ENCODE measurements at regions not wholly inside any gene's neighbourhood (a gene's known extent, or its start where the extent isn't known, plus 50 kb on each side); places are given as distances from the start of the nearest gene placed in this dataset.
"Not testable (repeated sequence)": the region's sequence is repeated elsewhere in the genome, so short reads cannot be mapped to it uniquely, and the experiment has no call there.

GRCh38 chr3:21912711-21913110, 161.7 kb upstream of the ZNF385D start:
- TF ChIP-seq, protein P1, sequence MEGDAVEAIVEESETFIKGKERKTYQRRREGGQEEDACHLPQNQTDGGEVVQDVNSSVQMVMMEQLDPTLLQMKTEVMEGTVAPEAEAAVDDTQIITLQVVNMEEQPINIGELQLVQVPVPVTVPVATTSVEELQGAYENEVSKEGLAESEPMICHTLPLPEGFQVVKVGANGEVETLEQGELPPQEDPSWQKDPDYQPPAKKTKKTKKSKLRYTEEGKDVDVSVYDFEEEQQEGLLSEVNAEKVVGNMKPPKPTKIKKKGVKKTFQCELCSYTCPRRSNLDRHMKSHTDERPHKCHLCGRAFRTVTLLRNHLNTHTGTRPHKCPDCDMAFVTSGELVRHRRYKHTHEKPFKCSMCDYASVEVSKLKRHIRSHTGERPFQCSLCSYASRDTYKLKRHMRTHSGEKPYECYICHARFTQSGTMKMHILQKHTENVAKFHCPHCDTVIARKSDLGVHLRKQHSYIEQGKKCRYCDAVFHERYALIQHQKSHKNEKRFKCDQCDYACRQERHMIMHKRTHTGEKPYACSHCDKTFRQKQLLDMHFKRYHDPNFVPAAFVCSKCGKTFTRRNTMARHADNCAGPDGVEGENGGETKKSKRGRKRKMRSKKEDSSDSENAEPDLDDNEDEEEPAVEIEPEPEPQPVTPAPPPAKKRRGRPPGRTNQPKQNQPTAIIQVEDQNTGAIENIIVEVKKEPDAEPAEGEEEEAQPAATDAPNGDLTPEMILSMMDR (IDR thresholded peaks at IDR 0.05; ENCODE audit: borderline replicate concordance), result no peak
- no peaks in the 10 kb centered on the region for H3K36me3 ChIP-seq
- no peaks in the 10 kb centered on the region for H3K9me3 ChIP-seq (replicated peaks)
- H3K4me1 ChIP-seq, result peaks cover 10% of the 10 kb centered on the region
- intact Hi-C loops (cut with micrococcal nuclease), result no loop called here
- DNase-seq, result no peak
- H3K27ac ChIP-seq (replicated peaks), result no peak overlapping the region
- H3K4me3 ChIP-seq, result no peak overlapping the region
- no peaks in the 10 kb centered on the region for H3K27me3 ChIP-seq (ENCODE audit: low read depth)

DNA sequence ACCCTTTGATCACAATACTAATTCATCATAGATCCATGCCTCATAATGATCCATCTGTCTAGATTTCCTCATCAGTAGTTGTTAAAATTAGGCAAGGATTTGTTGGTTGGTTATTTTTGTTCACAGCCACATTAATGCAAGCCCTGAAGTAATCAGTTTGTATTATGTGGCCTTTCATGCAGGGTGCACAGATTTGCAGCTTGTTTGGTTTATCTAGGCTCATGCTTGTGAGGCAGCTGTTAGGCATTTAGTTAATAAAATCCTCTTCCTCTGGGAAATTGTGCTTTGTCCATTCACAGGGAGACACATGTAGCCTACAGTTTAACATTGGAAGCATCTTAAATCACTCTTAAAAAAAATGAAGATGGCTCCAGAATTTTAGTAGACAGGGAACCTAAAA, 162.8 kb upstream of the ZNF385D start:
- no peak for DNase-seq
- intact Hi-C loops (cut with micrococcal nuclease), result no loop called here
- no peaks in the 10 kb centered on the region for H3K36me3 ChIP-seq
- H3K27me3 ChIP-seq (ENCODE audit: low read depth), result no peaks in the 10 kb centered on the region
- no peaks in the 10 kb centered on the region for H3K9me3 ChIP-seq (replicated peaks)
- H3K27ac ChIP-seq (replicated peaks), result no peak overlapping the region
- peaks cover 10% of the 10 kb centered on the region for H3K4me1 ChIP-seq
- no peak overlapping the region for H3K4me3 ChIP-seq
- TF ChIP-seq, protein P1 (IDR thresholded peaks at IDR 0.05; ENCODE audit: borderline replicate concordance), result no peak

- Histone ChIP-seq H3K27ac (replicated peaks) (no peak overlapping the region), H3K4me3 (no peak overlapping the region), H3K36me3 (no peaks in the 10 kb centered on the region), H3K9me3 (replicated peaks) (no peaks in the 10 kb centered on the region), H3K27me3 (ENCODE audit: low read depth) (no peaks in the 10 kb centered on the region), H3K4me1 (peaks cover 11% of the 10 kb centered on the region)
- intact Hi-C loops (cut with micrococcal nuclease), result no loop called here
- TF ChIP-seq, protein P1 (IDR thresholded peaks at IDR 0.05; ENCODE audit: borderline replicate concordance), result no peak
- DNase-seq, result no peak
Observed at GRCh38 chr3:21914451-21914850, 163.4 kb upstream of the ZNF385D start.

DNA sequence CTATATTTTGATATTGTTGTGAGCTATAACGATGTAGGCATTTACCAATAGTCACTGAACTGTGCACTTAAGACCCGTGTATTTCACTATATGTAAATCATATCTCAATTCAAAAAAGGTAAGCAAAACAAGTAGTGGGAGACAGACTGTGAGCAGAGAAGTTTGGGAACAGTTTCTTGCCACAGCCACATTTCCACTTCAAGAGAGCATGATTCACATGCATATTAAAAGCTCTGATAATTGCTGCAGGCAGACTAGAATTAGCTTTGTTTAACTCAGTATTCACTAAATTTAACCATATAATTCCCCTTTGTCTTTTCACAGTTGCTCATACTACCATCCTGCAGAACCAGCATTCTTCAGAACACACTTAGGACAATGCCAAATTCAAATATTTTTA, 168.4 kb upstream of the ZNF385D start:
- intact Hi-C loops (cut with micrococcal nuclease), result no loop called here
- peaks cover 5% of the 10 kb centered on the region for H3K9me3 ChIP-seq (replicated peaks)
- H3K36me3 ChIP-seq, result no peaks in the 10 kb centered on the region
- no peak overlapping the region for H3K4me3 ChIP-seq
- H3K27ac ChIP-seq (replicated peaks), result no peak overlapping the region
- no peak for DNase-seq
- no peaks in the 10 kb centered on the region for H3K27me3 ChIP-seq (ENCODE audit: low read depth)
- TF ChIP-seq, protein P1 (IDR thresholded peaks at IDR 0.05; ENCODE audit: borderline replicate concordance), result no peak
- H3K4me1 ChIP-seq, result peaks cover 9% of the 10 kb centered on the region

DNA sequence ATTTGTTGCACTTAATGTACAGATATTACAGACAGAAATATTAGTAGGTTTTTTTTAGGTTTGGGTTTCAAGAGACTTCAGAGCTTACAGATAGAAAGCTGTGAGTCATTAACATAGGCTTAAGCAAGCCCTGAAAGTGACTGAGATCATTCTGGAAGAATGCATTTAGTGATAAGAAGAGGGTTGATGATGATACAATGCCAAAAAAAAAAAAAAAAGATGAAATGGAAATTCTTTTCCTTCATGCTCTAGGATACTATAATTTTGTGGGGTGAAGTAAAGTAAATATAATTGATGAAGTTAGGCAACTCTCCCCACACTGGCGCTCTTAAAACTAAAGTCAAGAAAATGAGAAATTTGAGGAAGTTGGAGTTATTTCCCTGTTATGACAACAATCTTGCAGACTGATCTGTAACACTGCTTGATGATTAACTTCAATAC, 169.4 kb upstream of the ZNF385D start:
- intact Hi-C loops (cut with micrococcal nuclease), result no loop called here
- no peak overlapping the region for H3K27ac ChIP-seq (replicated peaks)
- no peaks in the 10 kb centered on the region for H3K27me3 ChIP-seq (ENCODE audit: low read depth)
- peaks cover 5% of the 10 kb centered on the region for H3K9me3 ChIP-seq (replicated peaks)
- no peaks in the 10 kb centered on the region for H3K36me3 ChIP-seq
- no peak overlapping the region for H3K4me3 ChIP-seq
- TF ChIP-seq, protein P1 (IDR thresholded peaks at IDR 0.05; ENCODE audit: borderline replicate concordance), result no peak
- peaks cover 9% of the 10 kb centered on the region for H3K4me1 ChIP-seq
- no peak for DNase-seq

DNA sequence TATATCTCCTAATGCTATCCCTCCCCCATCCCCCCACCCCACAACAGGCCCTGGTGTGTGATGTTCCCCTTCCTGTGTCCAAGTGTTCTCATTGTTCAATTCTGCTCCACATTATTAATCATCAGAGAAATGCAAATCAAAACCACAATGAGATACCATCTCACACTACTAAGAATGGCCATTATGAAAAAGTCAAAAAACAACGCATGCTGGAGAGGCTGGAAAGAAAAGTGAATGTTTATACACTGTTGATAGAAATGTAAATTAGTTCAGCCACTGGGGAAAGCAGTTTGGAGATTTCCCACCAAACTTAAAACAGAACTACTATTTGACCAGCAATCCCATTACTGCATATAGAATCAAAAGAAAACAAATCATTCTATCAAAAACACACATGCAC, 172.1 kb upstream of the ZNF385D start:
- DNase-seq; intact Hi-C loops (cut with micrococcal nuclease); H3K9me3 ChIP-seq (replicated peaks); H3K4me3 ChIP-seq; H3K27me3 ChIP-seq (ENCODE audit: low read depth); H3K27ac ChIP-seq (replicated peaks); H3K4me1 ChIP-seq; H3K36me3 ChIP-seq: not testable (repeated sequence)

Data from left ventricle myocardium inferior (tissue), 1 donor.